IMR-90 (cell line): ENCODE measurements at regions not wholly inside any gene's neighbourhood (a gene's known extent, or its start where the extent isn't known, plus 50 kb on each side); places are given as distances from the start of the nearest gene placed in this dataset.
A peak's percentile ranks its signal among the peaks of the same experiment; 100 is the strongest.

Experiments used
- ATAC-seq: fragments of 200-7000 bp; cut with Tn5 transposase; 2 replicates; pipeline ENCODE4 v1.9.1; 2020; ENCODE audit warnings: low read depth, mild to moderate bottlenecking, moderate library complexity
- BruUV-seq: library from RNA; stranded (reverse); fragments of 400-500 nt; replicated peaks from 2 replicates; lab custom pipeline; 2021; lab: Mats Ljungman, UMichigan
- CTCF ChIA-PET: fragments of 300-600 bp; formaldehyde crosslinking; extraction: SDS; loops from one replicate; lab custom pipeline; 2021; ENCODE audit warnings: antibody characterized with exemption; lab: Yijun Ruan, JAX
- POLR2A ChIA-PET: fragments of 300-600 bp; sonication (Branson Sonifier 250); formaldehyde crosslinking; loops from one replicate; lab custom pipeline; 2022; ENCODE audit warnings: antibody characterized with exemption; ENCODE audit not compliant: unreplicated experiment; lab: Charles Lee
- DNase-seq: peaks from one replicate; pipeline ENCODE4 v3.0.0; 2013
- H2AFZ ChIP-seq: replicated peaks from 2 replicates; pipeline ENCODE3; 2013; ENCODE audit warnings: low read length, mild to moderate bottlenecking; ENCODE audit not compliant: poor library complexity
- H2AK5ac ChIP-seq: 2 replicates; pipeline ENCODE4 v1.6.1; 2013; ENCODE audit warnings: low read depth, low read length, inconsistent platforms
- H2AK9ac ChIP-seq: replicated peaks from 2 replicates; pipeline ENCODE3; 2013; ENCODE audit warnings: mild to moderate bottlenecking, low read depth, low read length, moderate library complexity; ENCODE audit not compliant: poor library complexity
- H2BK120ac ChIP-seq: 2 replicates; pipeline ENCODE4 v1.6.1; 2013; ENCODE audit warnings: low read depth, low read length, inconsistent platforms
- H2BK15ac ChIP-seq: 3 replicates; pipeline ENCODE4 v1.6.1; 2013; ENCODE audit warnings: low read depth, low read length, inconsistent platforms
- H2BK20ac ChIP-seq: 2 replicates; pipeline ENCODE4 v1.6.1; 2013; ENCODE audit warnings: low read depth, mild to moderate bottlenecking, inconsistent platforms, low read length, moderate library complexity
- H2BK5ac ChIP-seq: 2 replicates; pipeline ENCODE4 v1.6.1; 2013; ENCODE audit warnings: mild to moderate bottlenecking, low read depth, low read length, inconsistent platforms; ENCODE audit not compliant: poor library complexity, severe bottlenecking
- H3K14ac ChIP-seq: replicated peaks from 2 replicates; pipeline ENCODE4 v1.6.1; 2013; ENCODE audit warnings: low read depth, low read length, inconsistent platforms
- H3K18ac ChIP-seq: 2 replicates; pipeline ENCODE4 v1.6.1; 2013; ENCODE audit warnings: low read depth, low read length, control low read depth
- H3K23ac ChIP-seq: 2 replicates; pipeline ENCODE4 v1.6.1; 2013; ENCODE audit warnings: low read depth, low read length, inconsistent platforms
- H3K27ac ChIP-seq: 2 replicates; pipeline ENCODE4 v1.5.1; 2013; ENCODE audit warnings: mild to moderate bottlenecking, control low read depth, low read length; ENCODE audit not compliant: insufficient read depth
- H3K27me3 ChIP-seq: 2 replicates; pipeline ENCODE4 v1.6.1; 2013; ENCODE audit warnings: low read length; ENCODE audit not compliant: control insufficient read depth, insufficient read depth
- H3K36me3 ChIP-seq: 2 replicates; pipeline ENCODE4 v1.6.1; 2013; ENCODE audit warnings: low read length, mixed read lengths; ENCODE audit not compliant: control insufficient read depth, insufficient read depth
- H3K4ac ChIP-seq: 2 replicates; pipeline ENCODE4 v1.6.1; 2013; ENCODE audit warnings: low read depth, low read length, inconsistent platforms
- H3K4me1 ChIP-seq: 2 replicates; pipeline ENCODE4 v1.6.1; 2013; ENCODE audit warnings: low read length, mixed read lengths; ENCODE audit not compliant: control insufficient read depth, insufficient read depth
- H3K4me2 ChIP-seq: 2 replicates; pipeline ENCODE4 v1.6.1; 2013; ENCODE audit warnings: low read depth, mild to moderate bottlenecking, control low read depth, low read length, moderate library complexity
- H3K4me3 ChIP-seq: 2 replicates; pipeline ENCODE4 v1.5.1; 2013; ENCODE audit warnings: low read depth, mild to moderate bottlenecking, control low read depth, low read length, moderate library complexity; ENCODE audit not compliant: insufficient read depth
- H3K56ac ChIP-seq: 2 replicates; pipeline ENCODE4 v1.6.1; 2013; ENCODE audit warnings: low read length, inconsistent platforms; ENCODE audit not compliant: insufficient read depth; ENCODE audit errors: extremely low read depth
- H3K79me1 ChIP-seq, 2 experiments: 2 replicates each; pipeline ENCODE4 v1.6.1; 2013; ENCODE audit warnings: low read length in 2 of 2, inconsistent platforms in 1 of 2, low read depth in 1 of 2
- H3K9ac ChIP-seq: 2 replicates; pipeline ENCODE4 v1.6.1; 2013; ENCODE audit warnings: low read depth, low read length, control low read depth
- H3K9me1 ChIP-seq: 2 replicates; pipeline ENCODE4 v1.6.1; 2013; ENCODE audit warnings: low read length, inconsistent platforms; ENCODE audit not compliant: insufficient read depth
- H3K9me3 ChIP-seq: 2 replicates; pipeline ENCODE4 v1.6.1; 2013; ENCODE audit warnings: low read length; ENCODE audit not compliant: control insufficient read depth, insufficient read depth
- H4K20me1 ChIP-seq: 2 replicates; pipeline ENCODE4 v1.6.1; 2013; ENCODE audit warnings: low read length, inconsistent platforms; ENCODE audit not compliant: insufficient read depth
- H4K5ac ChIP-seq: 2 replicates; pipeline ENCODE4 v1.6.1; 2013; ENCODE audit warnings: mild to moderate bottlenecking, low read depth, low read length, control low read depth
- H4K8ac ChIP-seq, 2 experiments: 2 replicates each; pipeline ENCODE4 v1.6.1; 2013; ENCODE audit warnings: low read depth in 2 of 2, low read length in 2 of 2, control low read depth in 1 of 2, inconsistent platforms in 1 of 2
- H4K91ac ChIP-seq: 2 replicates; pipeline ENCODE4 v1.6.1; 2013; ENCODE audit warnings: low read depth, low read length, inconsistent platforms; ENCODE audit not compliant: insufficient read depth
- CTCF ChIP-seq: conservative IDR thresholded peaks from 2 replicates; pipeline ENCODE4 v1.5.1; 2012; ENCODE audit warnings: mild to moderate bottlenecking, low read depth, low read length, improper control_type of control experiment
- ELK1 ChIP-seq: fragments of 150-350 bp; IDR thresholded peaks from 2 replicates; pipeline ENCODE4 v1.6.1; 2016; ENCODE audit warnings: low read depth, mild to moderate bottlenecking, low read length, moderate library complexity, borderline replicate concordance
- MAFK ChIP-seq: IDR thresholded peaks from 2 replicates; pipeline ENCODE4 v1.6.1; 2012; ENCODE audit warnings: low read depth, low read length, improper control_type of control experiment
- WGBS, 2 experiments: methylation state at CpG; one replicate each; pipeline versions ENCODE4 v1.1.5 to v1.1.7; 2013; ENCODE audit warnings: missing lambda C conversion rate in 2 of 2; ENCODE audit not compliant: insufficient read length in 1 of 2; ENCODE audit errors: extremely low coverage in 2 of 2; 5-methylcytosine and 5-hydroxymethylcytosine counted together
- dilution Hi-C: fragments of 300-500 bp; cut with HindIII; formaldehyde crosslinking; loops from one replicate; pipeline ENCODE4 v1.14.3; 2018; ENCODE audit warnings: low sequenced_read_pairs; ENCODE audit not compliant: unreplicated experiment
- in situ Hi-C: fragments of 300-500 bp; cut with MboI; formaldehyde crosslinking; loops from 3 replicates; pipeline ENCODE4 v1.14.3; 2019; ENCODE audit warnings: low sequenced_read_pairs, inconsistent platforms, mixed read lengths
- intact Hi-C: fragments of 100-400 bp; cut with micrococcal nuclease; formaldehyde crosslinking; loops from 2 replicates; pipeline ENCODE4 v1.10.0; 2022

GRCh38 chr2:37782721-37783371, 111.4 kb upstream of the CDC42EP3 start:
- Histone ChIP-seq H4K20me1 (no peaks in the 10 kb centered on the region), H3K4me3 (no peak overlapping the region), H3K23ac (peak overlapping the region; percentile 99), H3K4ac (peak overlapping the region; percentile 96), H2BK5ac (peak overlapping the region; percentile 98), H3K27ac (peak overlapping the region; percentile 80), H2AK9ac (peak overlapping the region; percentile 83), H3K79me1 (peaks cover 8 to 38% of the 10 kb centered on the region in 2 experiments; a peak in 3 of 4 replicates), H2BK120ac (peak overlapping the region; percentile 99), H3K27me3 (no peaks in the 10 kb centered on the region), H3K4me2 (peak overlapping the region; percentile 46), H4K8ac (peak overlapping the region; percentile 18 to 88), H3K9ac (peak overlapping the region; percentile 67), H3K36me3 (no peaks in the 10 kb centered on the region), H3K56ac (peak overlapping the region; percentile 80), H2BK15ac (peak overlapping the region; percentile 76), H2AK5ac (peak overlapping the region; percentile 96), H3K14ac (peak overlapping the region; percentile 96), H2BK20ac (peak overlapping the region; percentile 98), H4K91ac (peak overlapping the region; percentile 87), H3K18ac (peak overlapping the region; percentile 72), H3K4me1 (peaks cover 46% of the 10 kb centered on the region), H4K5ac (peak overlapping the region; percentile 89), H3K9me3 (0 out of 2 replicates have a peak, but pooled peaks cover 3% of the 10 kb centered on the region), H2AFZ (peak overlapping the region; percentile 66), H3K9me1 (peaks cover 31% of the 10 kb centered on the region)
- intact Hi-C loops (no loop called here), in situ Hi-C loops (no loop called here), dilution Hi-C loops (no loop called here)
- no CpG with 5 or more reads among the region's 10 CpGs for WGBS, 2 experiments
- no TSS peak for BruUV-seq
- no peak for TF ChIP-seq ELK1
- TF ChIP-seq MAFK: no peak
- TF ChIP-seq CTCF: no peak
- peak; percentile 56 for DNase-seq
- peak; percentile 36 for ATAC-seq
- CTCF ChIA-PET: interaction anchor here (0.7 to 1.2 kb wide), 5 partner anchors 9 to 139 kb away, joined by 3 to 5 read pairs (median 3); no protein-coding TSS in a partner anchor
- POLR2A ChIA-PET: interaction anchor here (0.6 to 2.5 kb wide), 4 partner anchors 19 to 88 kb away, joined by 4 to 10 read pairs (median 6); no protein-coding TSS in a partner anchor
